Osteocyte (in vitro differentiated cells): ENCODE measurements at regions not wholly inside any gene's neighbourhood (a gene's known extent, or its start where the extent isn't known, plus 50 kb on each side); places are given as distances from the start of the nearest gene placed in this dataset.

Source experiments
- DNase-seq: peaks from one replicate; pipeline ENCODE4 v3.0.0; 2021; ENCODE audit warnings: mixed read lengths; ENCODE audit not compliant: unreplicated experiment; ENCODE audit errors: extremely low spot score
- H3K27ac Mint-ChIP-seq: one replicate; pipeline ENCODE4 v1.8.0; 2021; ENCODE audit warnings: mild to moderate bottlenecking, mixed read lengths; ENCODE audit not compliant: unreplicated experiment
- H3K27me3 Mint-ChIP-seq: one replicate; pipeline ENCODE4 v1.8.0; 2021; ENCODE audit warnings: mixed read lengths; ENCODE audit not compliant: unreplicated experiment
- H3K36me3 Mint-ChIP-seq: one replicate; pipeline ENCODE4 v1.8.0; 2021; ENCODE audit warnings: mixed read lengths; ENCODE audit not compliant: unreplicated experiment
- H3K4me1 Mint-ChIP-seq: one replicate; pipeline ENCODE4 v1.8.0; 2021; ENCODE audit warnings: mixed read lengths; ENCODE audit not compliant: unreplicated experiment
- H3K4me3 Mint-ChIP-seq: one replicate; pipeline ENCODE4 v1.8.0; 2021; ENCODE audit warnings: mild to moderate bottlenecking, moderate library complexity, mixed read lengths; ENCODE audit not compliant: unreplicated experiment
- H3K9me3 Mint-ChIP-seq: one replicate; pipeline ENCODE4 v1.8.0; 2021; ENCODE audit warnings: mixed read lengths; ENCODE audit not compliant: unreplicated experiment
- CTCF ChIP-seq: fragments of 200-600 bp; sonication (generic); IDR thresholded peaks from 2 replicates; pipeline ENCODE4 v1.5.0; 2021; ENCODE audit warnings: antibody characterized with exemption, mild to moderate bottlenecking, moderate library complexity

DNA sequence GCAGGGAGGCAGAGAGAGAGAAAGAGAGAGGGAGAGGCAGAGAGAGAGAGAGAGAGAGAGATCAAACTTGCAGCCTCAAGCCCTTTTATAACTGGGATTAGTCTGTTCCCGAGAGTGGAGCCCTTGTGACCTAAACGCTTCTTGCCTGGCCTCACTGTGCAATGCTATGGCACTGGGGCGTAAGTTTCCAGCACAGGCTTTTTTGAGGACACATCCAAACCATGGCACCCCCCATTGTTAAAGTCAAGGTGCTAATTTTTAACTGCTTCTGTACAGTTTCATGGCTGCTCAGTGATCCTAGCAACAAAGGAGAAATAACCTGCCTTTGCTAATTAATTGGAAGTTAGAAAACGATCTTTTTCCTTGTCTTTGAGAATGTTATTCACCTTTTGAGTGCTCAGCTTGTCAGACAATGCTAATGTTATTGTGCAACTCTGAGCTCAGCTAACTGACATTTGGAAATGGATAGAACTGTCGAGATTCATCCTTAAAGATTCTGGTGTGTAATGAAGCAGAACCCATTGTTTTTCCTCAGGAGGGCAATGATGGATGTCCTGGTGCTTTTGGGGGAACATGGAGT lies 268.4 kb downstream of the GLRX3 start:
- no peaks in the 10 kb centered on the region for H3K27me3 Mint-ChIP-seq
- TF ChIP-seq CTCF = no peak
- H3K36me3 Mint-ChIP-seq = no peaks in the 10 kb centered on the region
- H3K27ac Mint-ChIP-seq = no peak overlapping the region
- H3K4me3 Mint-ChIP-seq = no peak overlapping the region
- no peak for DNase-seq
- H3K9me3 Mint-ChIP-seq = peaks cover 44% of the 10 kb centered on the region
- H3K4me1 Mint-ChIP-seq = no peaks in the 10 kb centered on the region

- no peaks in the 10 kb centered on the region for H3K4me1 Mint-ChIP-seq
- no peak overlapping the region for H3K4me3 Mint-ChIP-seq
- H3K27ac Mint-ChIP-seq = no peak overlapping the region
- no peaks in the 10 kb centered on the region for H3K27me3 Mint-ChIP-seq
- no peak for TF ChIP-seq CTCF
- H3K9me3 Mint-ChIP-seq = peaks cover 45% of the 10 kb centered on the region
- H3K36me3 Mint-ChIP-seq = no peaks in the 10 kb centered on the region
- peak; percentile 53 for DNase-seq
Observed at GRCh38 chr10:130407052-130407451, 270.9 kb downstream of the GLRX3 start.

GRCh38 chr10:130409331-130409730 lies 273.1 kb downstream of the GLRX3 start:
- no peaks in the 10 kb centered on the region for H3K27me3 Mint-ChIP-seq
- H3K4me1 Mint-ChIP-seq = no peaks in the 10 kb centered on the region
- H3K9me3 Mint-ChIP-seq = peaks cover 39% of the 10 kb centered on the region
- no peak overlapping the region for H3K27ac Mint-ChIP-seq
- no peaks in the 10 kb centered on the region for H3K36me3 Mint-ChIP-seq
- DNase-seq = peak; percentile 53
- TF ChIP-seq CTCF = no peak
- H3K4me3 Mint-ChIP-seq = no peak overlapping the region

- Mint-ChIP-seq H3K9me3 (peaks cover 42% of the 10 kb centered on the region), H3K27ac (no peak overlapping the region), H3K4me1 (no peaks in the 10 kb centered on the region), H3K27me3 (no peaks in the 10 kb centered on the region), H3K36me3 (no peaks in the 10 kb centered on the region), H3K4me3 (no peak overlapping the region)
- peak; percentile 70 for DNase-seq
- TF ChIP-seq CTCF = no peak
Observed at GRCh38 chr10:130409931-130410330, 273.7 kb downstream of the GLRX3 start.

DNA sequence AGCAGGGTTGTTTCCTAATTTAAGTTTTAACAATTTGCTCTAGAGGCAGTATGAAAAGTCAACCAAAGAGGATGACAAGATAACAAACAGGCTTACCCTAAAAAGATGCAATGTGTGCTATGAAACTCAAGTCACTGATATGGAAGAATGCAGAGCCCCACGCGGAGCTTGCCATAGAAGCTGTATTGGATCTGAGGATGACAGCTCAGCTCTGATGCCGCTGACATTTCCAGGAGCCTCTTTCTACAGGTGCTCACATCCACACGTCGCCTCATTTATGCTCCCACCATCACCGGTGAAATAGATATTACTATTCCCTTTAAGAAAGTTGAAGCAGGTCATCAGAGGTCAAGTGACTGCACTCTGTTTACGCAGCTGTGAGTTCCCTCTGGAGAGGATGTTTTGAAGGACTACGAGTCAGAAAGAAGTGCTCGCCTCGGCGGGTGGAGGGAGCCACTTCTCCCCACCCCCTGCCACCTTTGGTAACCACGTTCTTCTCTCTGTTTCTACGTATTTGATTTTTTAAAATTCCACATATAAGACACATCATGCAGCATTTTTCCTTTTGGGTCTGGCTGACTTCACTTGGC lies 275.4 kb downstream of the GLRX3 start:
- peaks cover 43% of the 10 kb centered on the region for H3K9me3 Mint-ChIP-seq
- no peaks in the 10 kb centered on the region for H3K4me1 Mint-ChIP-seq
- H3K27ac Mint-ChIP-seq = no peak overlapping the region
- H3K4me3 Mint-ChIP-seq = no peak overlapping the region
- TF ChIP-seq CTCF = no peak
- no peaks in the 10 kb centered on the region for H3K27me3 Mint-ChIP-seq
- H3K36me3 Mint-ChIP-seq = no peaks in the 10 kb centered on the region
- DNase-seq = peak; percentile 56
